ENCODE measurements at regions not wholly inside any gene's neighbourhood (a gene's known extent, or its start where the extent isn't known, plus 50 kb on each side); places are given as distances from the start of the nearest gene placed in this dataset.

GRCh38 chr3:21893242-21893641, 142.2 kb upstream of the ZNF385D start:
- H4K20me1 ChIP-seq (ENCODE audit: insufficient read depth, low read length): no peaks in the 10 kb centered on the region
- TF ChIP-seq RNF2 (conservative IDR thresholded peaks at IDR 0.05; ENCODE audit: low read depth) (no peak), ZNF331 (CRISPR knock-in tag; IDR thresholded peaks at IDR 0.05) (no peak), RFX1 (IDR thresholded peaks at IDR 0.05) (no peak), NFE2 (CRISPR knock-in tag; IDR thresholded peaks at IDR 0.05) (no peak), ZNF547 (CRISPR knock-in tag; IDR thresholded peaks at IDR 0.05) (no peak), ZMYM4 (CRISPR knock-in tag; IDR thresholded peaks at IDR 0.05) (no peak), PRPF4 (IDR thresholded peaks at IDR 0.05; ENCODE audit: low read depth, low read length, poor library complexity, severe bottlenecking) (no peak), ZNF207 (IDR thresholded peaks at IDR 0.05; ENCODE audit: borderline replicate concordance) (no peak), ZNF281 (CRISPR knock-in tag; IDR thresholded peaks at IDR 0.05; ENCODE audit: borderline replicate concordance) (no peak), ZNF704 (CRISPR knock-in tag; IDR thresholded peaks at IDR 0.05; ENCODE audit: borderline replicate concordance) (no peak), CBX1 (IDR thresholded peaks at IDR 0.05; ENCODE audit: low read depth) (no peak), SCMH1 (CRISPR knock-in tag; IDR thresholded peaks at IDR 0.05; ENCODE audit: borderline replicate concordance) (no peak), RFXAP (CRISPR knock-in tag; IDR thresholded peaks at IDR 0.05; ENCODE audit: borderline replicate concordance) (no peak), ZNF382 (CRISPR knock-in tag; IDR thresholded peaks at IDR 0.05; ENCODE audit: borderline replicate concordance) (no peak), ATF1 (CRISPR knock-in tag; IDR thresholded peaks at IDR 0.05) (no peak), JUNB (CRISPR knock-in tag; IDR thresholded peaks at IDR 0.05; ENCODE audit: borderline replicate concordance) (no peak), ZNF326 (CRISPR knock-in tag; IDR thresholded peaks at IDR 0.05; ENCODE audit: borderline replicate concordance) (no peak), ZSCAN21 (CRISPR knock-in tag; IDR thresholded peaks at IDR 0.05; ENCODE audit: borderline replicate concordance) (no peak)
- TF ChIP-seq, protein P1, sequence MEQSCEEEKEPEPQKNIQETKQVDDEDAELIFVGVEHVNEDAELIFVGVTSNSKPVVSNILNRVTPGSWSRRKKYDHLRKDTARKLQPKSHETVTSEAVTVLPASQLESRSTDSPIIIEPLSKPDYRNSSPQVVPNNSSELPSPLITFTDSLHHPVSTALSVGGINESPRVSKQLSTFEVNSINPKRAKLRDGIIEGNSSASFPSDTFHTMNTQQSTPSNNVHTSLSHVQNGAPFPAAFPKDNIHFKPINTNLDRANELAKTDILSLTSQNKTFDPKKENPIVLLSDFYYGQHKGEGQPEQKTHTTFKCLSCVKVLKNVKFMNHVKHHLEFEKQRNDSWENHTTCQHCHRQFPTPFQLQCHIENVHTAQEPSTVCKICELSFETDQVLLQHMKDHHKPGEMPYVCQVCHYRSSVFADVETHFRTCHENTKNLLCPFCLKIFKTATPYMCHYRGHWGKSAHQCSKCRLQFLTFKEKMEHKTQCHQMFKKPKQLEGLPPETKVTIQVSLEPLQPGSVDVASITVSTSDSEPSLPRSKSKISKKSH (CRISPR knock-in tag; IDR thresholded peaks at IDR 0.05; ENCODE audit: borderline replicate concordance): no peak
- TF ChIP-seq, protein P2, sequence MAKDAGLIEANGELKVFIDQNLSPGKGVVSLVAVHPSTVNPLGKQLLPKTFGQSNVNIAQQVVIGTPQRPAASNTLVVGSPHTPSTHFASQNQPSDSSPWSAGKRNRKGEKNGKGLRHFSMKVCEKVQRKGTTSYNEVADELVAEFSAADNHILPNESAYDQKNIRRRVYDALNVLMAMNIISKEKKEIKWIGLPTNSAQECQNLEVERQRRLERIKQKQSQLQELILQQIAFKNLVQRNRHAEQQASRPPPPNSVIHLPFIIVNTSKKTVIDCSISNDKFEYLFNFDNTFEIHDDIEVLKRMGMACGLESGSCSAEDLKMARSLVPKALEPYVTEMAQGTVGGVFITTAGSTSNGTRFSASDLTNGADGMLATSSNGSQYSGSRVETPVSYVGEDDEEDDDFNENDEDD (CRISPR knock-in tag; IDR thresholded peaks at IDR 0.05; ENCODE audit: borderline replicate concordance): no peak
- CTCF ChIA-PET (ENCODE audit: low intra/inter-chr PET ratio, low total read pairs): interaction anchor here (1.3 kb wide), 1 partner anchor 1553 kb away, joined by 3 read pairs; no protein-coding TSS in a partner anchor
- intact Hi-C loops (cut with micrococcal nuclease; ENCODE audit: unreplicated experiment): loop anchor here (2.0 kb wide), 1 partner anchor 1382 kb away; no protein-coding TSS in a partner anchor
- no peak overlapping the region for H3K27ac ChIP-seq (ENCODE audit: extremely low read length, insufficient read depth, low read length)
- POLR2A ChIA-PET: no interaction called here
- DNase-seq (ENCODE audit: low spot score) (no peak), FAIRE-seq (no peak), ATAC-seq (no peak)
- H2AFZ ChIP-seq (ENCODE audit: low read length): no peak overlapping the region
- no peaks in the 10 kb centered on the region for H3K4me1 ChIP-seq (ENCODE audit: insufficient read depth, low read length)
- H3K9ac ChIP-seq (ENCODE audit: insufficient read depth, low read depth, low read length): no peak overlapping the region
- H3K79me2 ChIP-seq (ENCODE audit: insufficient read depth, low read length): no peaks in the 10 kb centered on the region
- 14% methylated on average over 3 of the region's 3 CpGs for WGBS (ENCODE audit: low lambda C conversion rate)
- BruUV-seq (replicated peaks): no TSS peak
- H3K9me3 ChIP-seq (ENCODE audit: low read length): no peaks in the 10 kb centered on the region
- no peaks in the 10 kb centered on the region for H3K36me3 ChIP-seq (replicated peaks in 1 of 2; ENCODE audit: control insufficient read depth in 1 of 2, insufficient read depth in 2 of 2, low read length in 2 of 2)
- no peak overlapping the region for H3K4me2 ChIP-seq (ENCODE audit: low read depth, low read length)
- no peak overlapping the region for H3K4me3 ChIP-seq (replicated peaks in 1 of 3; ENCODE audit: insufficient read depth in 1 of 3, low read depth in 2 of 3, low read length in 3 of 3)
- no peaks in the 10 kb centered on the region for H3K27me3 ChIP-seq (ENCODE audit: control insufficient read depth in 1 of 2, insufficient read depth in 2 of 2, low read length in 2 of 2)
- in situ Hi-C loops (cut with HindIII; ENCODE audit: extremely low pct_ligation_motif_present, low pct_unique_long_range_greater_than_20kb): loop anchor here (25.0 kb wide), 1 partner anchor 1656 kb away; no protein-coding TSS in a partner anchor

All from HepG2 (cell line).